ENCODE measurements at regions not wholly inside any gene's neighbourhood (a gene's known extent, or its start where the extent isn't known, plus 50 kb on each side); places are given as distances from the start of the nearest gene placed in this dataset.

DNA sequence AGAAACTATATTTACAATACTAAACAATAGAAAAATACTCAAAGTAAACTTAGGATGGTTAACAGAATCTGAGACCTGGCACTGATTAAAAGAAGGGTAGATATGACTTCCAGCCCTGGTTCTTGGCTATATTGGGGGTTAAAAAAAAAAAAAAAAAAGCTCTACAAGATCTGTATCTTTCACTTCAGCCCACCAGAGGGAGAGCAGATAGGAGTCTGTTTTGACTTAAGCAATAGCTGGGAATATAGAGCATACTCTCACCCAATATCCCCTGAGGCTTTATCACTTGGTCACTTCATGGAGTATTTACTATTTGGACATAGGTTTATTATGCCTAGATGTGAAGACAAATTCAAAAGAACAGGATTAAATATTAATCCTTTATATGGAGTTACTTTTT is 598.9 kb upstream of the LINC00305 start:
- TF ChIP-seq, protein P1, sequence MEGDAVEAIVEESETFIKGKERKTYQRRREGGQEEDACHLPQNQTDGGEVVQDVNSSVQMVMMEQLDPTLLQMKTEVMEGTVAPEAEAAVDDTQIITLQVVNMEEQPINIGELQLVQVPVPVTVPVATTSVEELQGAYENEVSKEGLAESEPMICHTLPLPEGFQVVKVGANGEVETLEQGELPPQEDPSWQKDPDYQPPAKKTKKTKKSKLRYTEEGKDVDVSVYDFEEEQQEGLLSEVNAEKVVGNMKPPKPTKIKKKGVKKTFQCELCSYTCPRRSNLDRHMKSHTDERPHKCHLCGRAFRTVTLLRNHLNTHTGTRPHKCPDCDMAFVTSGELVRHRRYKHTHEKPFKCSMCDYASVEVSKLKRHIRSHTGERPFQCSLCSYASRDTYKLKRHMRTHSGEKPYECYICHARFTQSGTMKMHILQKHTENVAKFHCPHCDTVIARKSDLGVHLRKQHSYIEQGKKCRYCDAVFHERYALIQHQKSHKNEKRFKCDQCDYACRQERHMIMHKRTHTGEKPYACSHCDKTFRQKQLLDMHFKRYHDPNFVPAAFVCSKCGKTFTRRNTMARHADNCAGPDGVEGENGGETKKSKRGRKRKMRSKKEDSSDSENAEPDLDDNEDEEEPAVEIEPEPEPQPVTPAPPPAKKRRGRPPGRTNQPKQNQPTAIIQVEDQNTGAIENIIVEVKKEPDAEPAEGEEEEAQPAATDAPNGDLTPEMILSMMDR (IDR thresholded peaks at IDR 0.05), result no peak
- TF ChIP-seq POLR2A (IDR thresholded peaks at IDR 0.05), result no peak

All from Peyer's patch (tissue), 4 donors.